H1 (cell line): ENCODE measurements at regions not wholly inside any gene's neighbourhood (a gene's known extent, or its start where the extent isn't known, plus 50 kb on each side); places are given as distances from the start of the nearest gene placed in this dataset.

Experiments used
- CTCF ChIA-PET: fragments of 300-600 bp; sonication (Branson Sonifier 250); formaldehyde crosslinking; loops from one replicate; lab custom pipeline; 2021; ENCODE audit not compliant: partially characterized antibody; lab: Charles Lee
- POLR2A ChIA-PET: fragments of 300-600 bp; sonication (Branson Sonifier 250); formaldehyde crosslinking; loops from one replicate; lab custom pipeline; 2021; ENCODE audit warnings: inconsistent platforms; ENCODE audit not compliant: partially characterized antibody; lab: Charles Lee
- DNase-seq, 2 experiments: peaks; one replicate each; pipeline versions ENCODE4 v3.0.0 to v3.0.0-alpha.2; 2010 to 2022; ENCODE audit warnings: low spot score in 2 of 2, low read depth in 1 of 2, mixed read lengths in 1 of 2
- FAIRE-seq: peaks from 2 replicates; lab custom pipeline; 2011; peaks lifted over from hg19 to GRCh38; lab: Jason Lieb, UNC
- H2AFZ ChIP-seq: 2 replicates; pipeline ENCODE4 v1.8.1; 2012; ENCODE audit warnings: low read length, inconsistent platforms
- H2AK5ac ChIP-seq: 2 replicates; pipeline ENCODE4 v1.6.1; 2013; ENCODE audit warnings: low read depth, low read length
- H2BK120ac ChIP-seq: replicated peaks from 2 replicates; pipeline ENCODE3; 2013; ENCODE audit warnings: low read depth, low read length, inconsistent platforms
- H2BK12ac ChIP-seq: 2 replicates; pipeline ENCODE4 v1.6.1; 2013; ENCODE audit warnings: low read depth, low read length
- H2BK15ac ChIP-seq: 2 replicates; pipeline ENCODE4 v1.6.1; 2013; ENCODE audit warnings: low read length
- H2BK20ac ChIP-seq: 2 replicates; pipeline ENCODE4 v1.6.1; 2013; ENCODE audit warnings: low read length
- H2BK5ac ChIP-seq: 2 replicates; pipeline ENCODE4 v1.6.1; 2013; ENCODE audit warnings: low read depth, low read length
- H3K14ac ChIP-seq: 2 replicates; pipeline ENCODE4 v1.6.1; 2013; ENCODE audit warnings: inconsistent platforms; ENCODE audit not compliant: insufficient read length
- H3K18ac ChIP-seq: 2 replicates; pipeline ENCODE4 v1.6.1; 2013; ENCODE audit warnings: low read length; ENCODE audit errors: extremely low read depth
- H3K23ac ChIP-seq: 2 replicates; pipeline ENCODE4 v1.6.1; 2013; ENCODE audit warnings: inconsistent platforms; ENCODE audit not compliant: insufficient read length
- H3K23me2 ChIP-seq: 2 replicates; pipeline ENCODE4 v1.6.1; 2013; ENCODE audit warnings: low read depth, low read length
- H3K27ac ChIP-seq: 2 replicates; pipeline ENCODE4 v1.6.1; 2011; ENCODE audit warnings: low read depth, low read length, inconsistent platforms
- H3K27me3 ChIP-seq, 4 experiments: replicated peaks in 1 of 4; 1 replicate in 1 of 4; 2 replicates in 3 of 4; pipeline versions ENCODE4 v1.6.1 to v1.8.1; 2011 to 2013; ENCODE audit warnings: low read length in 3 of 4, mild to moderate bottlenecking in 3 of 4, inconsistent platforms in 2 of 4, mixed read lengths in 2 of 4, moderate library complexity in 1 of 4; ENCODE audit not compliant: control insufficient read depth in 3 of 4, insufficient read depth in 3 of 4; ENCODE audit errors: extremely low read depth in 1 of 4
- H3K36me3 ChIP-seq, 4 experiments: 2 replicates each; pipeline versions ENCODE4 v1.6.1 to v1.8.1; 2011 to 2013; ENCODE audit warnings: mild to moderate bottlenecking in 4 of 4, low read length in 3 of 4, moderate library complexity in 2 of 4, control low read depth in 1 of 4, inconsistent platforms in 1 of 4; ENCODE audit not compliant: insufficient read depth in 4 of 4, control insufficient read depth in 2 of 4
- H3K4ac ChIP-seq: replicated peaks from 2 replicates; pipeline ENCODE3; 2013; ENCODE audit warnings: low read length, low read depth, mixed read lengths, inconsistent platforms; ENCODE audit not compliant: insufficient read length
- H3K4me1 ChIP-seq, 4 experiments: replicated peaks in 1 of 4; 1 replicate in 1 of 4; 2 replicates in 3 of 4; pipeline versions ENCODE4 v1.6.1 to v1.8.1; 2011 to 2013; ENCODE audit warnings: low read length in 3 of 4, inconsistent platforms in 2 of 4, mixed read lengths in 1 of 4; ENCODE audit not compliant: insufficient read depth in 4 of 4, control insufficient read depth in 3 of 4
- H3K4me2 ChIP-seq, 2 experiments: 2 replicates each; pipeline versions ENCODE4 v1.6.1 to v1.8.1; 2011 to 2013; ENCODE audit warnings: low read depth in 2 of 2, low read length in 2 of 2, control low read depth in 1 of 2, inconsistent platforms in 1 of 2, mild to moderate bottlenecking in 1 of 2; ENCODE audit not compliant: insufficient read depth in 1 of 2
- H3K4me3 ChIP-seq, 4 experiments: fragments of 200-600, 300-600 bp in 1 of 4; sonication (generic), shearing (Covaris generic), sonication (Bioruptor Twin) in 1 of 4; 2 replicates each; pipeline versions ENCODE4 v1.5.1 to v1.8.1; 2011 to 2016; ENCODE audit warnings: low read length in 4 of 4, low read depth in 3 of 4, control low read depth in 2 of 4, inconsistent platforms in 2 of 4, mild to moderate bottlenecking in 2 of 4, mixed read lengths in 1 of 4, moderate library complexity in 1 of 4; ENCODE audit not compliant: insufficient read depth in 2 of 4; ENCODE audit errors: extremely low read depth in 1 of 4
- H3K56ac ChIP-seq: replicated peaks from 2 replicates; pipeline ENCODE3; 2013; ENCODE audit warnings: low read depth, mild to moderate bottlenecking, mixed read lengths, low read length, inconsistent platforms; ENCODE audit not compliant: insufficient read length
- H3K79me1 ChIP-seq: 2 replicates; pipeline ENCODE4 v1.6.1; 2013; ENCODE audit warnings: low read depth, low read length, control low read depth
- H3K79me2 ChIP-seq, 2 experiments: 2 replicates each; pipeline versions ENCODE4 v1.6.1 to v1.8.1; 2012 to 2013; ENCODE audit warnings: low read length in 2 of 2, mild to moderate bottlenecking in 2 of 2, inconsistent platforms in 1 of 2; ENCODE audit not compliant: insufficient read depth in 2 of 2, control insufficient read depth in 1 of 2
- H3K9ac ChIP-seq, 4 experiments: replicated peaks in 1 of 4; 1 replicate in 1 of 4; 2 replicates in 3 of 4; pipeline versions ENCODE4 v1.6.1 to v1.8.1; 2011 to 2013; ENCODE audit warnings: low read depth in 3 of 4, low read length in 3 of 4, control low read depth in 2 of 4, mild to moderate bottlenecking in 2 of 4, moderate library complexity in 2 of 4, inconsistent platforms in 1 of 4; ENCODE audit errors: extremely low read depth in 1 of 4
- H3K9me3 ChIP-seq, 2 experiments: 2 replicates each; pipeline versions ENCODE4 v1.6.1 to v1.8.1; 2012 to 2013; ENCODE audit warnings: mild to moderate bottlenecking in 2 of 2, moderate library complexity in 2 of 2, control low read depth in 1 of 2, inconsistent platforms in 1 of 2, low read depth in 1 of 2, low read length in 1 of 2, mixed read lengths in 1 of 2; ENCODE audit not compliant: insufficient read depth in 2 of 2
- H4K20me1 ChIP-seq, 2 experiments: replicated peaks in 1 of 2; 2 replicates each; pipeline versions ENCODE3 to v1.8.1; 2011 to 2013; ENCODE audit warnings: inconsistent platforms in 2 of 2, low read length in 2 of 2, mild to moderate bottlenecking in 1 of 2; ENCODE audit not compliant: insufficient read depth in 2 of 2, control insufficient read depth in 1 of 2
- H4K5ac ChIP-seq: 2 replicates; pipeline ENCODE4 v1.6.1; 2013; ENCODE audit warnings: low read length, low read depth, mixed read lengths, inconsistent platforms; ENCODE audit not compliant: insufficient read length
- H4K8ac ChIP-seq: 2 replicates; pipeline ENCODE4 v1.8.0; 2013; ENCODE audit warnings: mild to moderate bottlenecking, moderate library complexity, low read length, inconsistent platforms; ENCODE audit not compliant: insufficient read depth; ENCODE audit errors: extremely low read depth
- H4K91ac ChIP-seq: replicated peaks from 2 replicates; pipeline ENCODE3; 2013; ENCODE audit warnings: low read length, mixed read lengths, inconsistent platforms; ENCODE audit not compliant: insufficient read length
- CHD2 ChIP-seq: IDR thresholded peaks from 2 replicates; pipeline ENCODE4 v1.6.1; 2012; ENCODE audit warnings: low read length, improper control_type of control experiment
- CREB1 ChIP-seq: IDR thresholded peaks from 2 replicates; pipeline ENCODE4 v1.6.1; 2012; ENCODE audit warnings: inconsistent platforms
- E2F6 ChIP-seq: IDR thresholded peaks from 2 replicates; pipeline ENCODE4 v1.6.1; 2012; ENCODE audit warnings: inconsistent platforms
- HDAC2 ChIP-seq, 2 experiments: fragments of 300-600 bp in 1 of 2; sonication (generic) in 1 of 2; IDR thresholded peaks; 2 replicates each; pipeline ENCODE4 v1.6.1; 2011 to 2012; ENCODE audit warnings: low read depth in 2 of 2, low read length in 2 of 2, mild to moderate bottlenecking in 2 of 2, moderate library complexity in 2 of 2, borderline replicate concordance in 1 of 2, inconsistent platforms in 1 of 2
- JUND ChIP-seq: IDR thresholded peaks from 2 replicates; pipeline ENCODE4 v1.6.1; 2011; ENCODE audit warnings: mild to moderate bottlenecking, improper control_type of control experiment, low read length
- NANOG ChIP-seq: IDR thresholded peaks from 2 replicates; pipeline ENCODE4 v1.6.1; 2011; ENCODE audit warnings: low read length, low read depth, mild to moderate bottlenecking, inconsistent platforms; ENCODE audit not compliant: insufficient read depth, poor library complexity, severe bottlenecking
- RXRA ChIP-seq: IDR thresholded peaks from 2 replicates; pipeline ENCODE4 v1.6.1; 2011; ENCODE audit warnings: low read depth, mild to moderate bottlenecking, low read length, moderate library complexity; ENCODE audit not compliant: insufficient read depth
- SP2 ChIP-seq: IDR thresholded peaks from 2 replicates; pipeline ENCODE4 v1.6.1; 2012; ENCODE audit warnings: mild to moderate bottlenecking, low read length, inconsistent platforms
- SP4 ChIP-seq: IDR thresholded peaks from 2 replicates; pipeline ENCODE4 v1.6.1; 2012; ENCODE audit warnings: low read length, inconsistent platforms
- TAF1 ChIP-seq: IDR thresholded peaks from 2 replicates; pipeline ENCODE4 v1.6.1; 2011; ENCODE audit warnings: mild to moderate bottlenecking, low read depth, low read length
- TBP ChIP-seq: IDR thresholded peaks from 2 replicates; pipeline ENCODE4 v1.6.1; 2011; ENCODE audit warnings: low read depth, low read length, improper control_type of control experiment
- WGBS, 2 experiments: shearing (Covaris generic) in 1 of 2; methylation state at CpG; one replicate each; pipeline versions ENCODE4 v1.1.6 to v1.1.7; 2013 to 2015; ENCODE audit warnings: low lambda C conversion rate in 2 of 2, mixed read lengths in 2 of 2, inconsistent platforms in 1 of 2, low coverage in 1 of 2, missing lambda C conversion rate in 1 of 2; ENCODE audit not compliant: insufficient replicate concordance in 2 of 2, insufficient coverage in 1 of 2, insufficient read length in 1 of 2; ENCODE audit errors: extremely low coverage in 1 of 2, missing lambda C conversion rate in 1 of 2; 5-methylcytosine and 5-hydroxymethylcytosine counted together
- TF ChIP-seq, protein P1 (sequence below), 3 experiments: IDR thresholded peaks; 1 replicate in 2 of 3; 2 replicates in 1 of 3; pipeline versions ENCODE4 v1.5.1 to v1.6.1; 2011; ENCODE audit warnings: low read length in 3 of 3, mild to moderate bottlenecking in 3 of 3, inconsistent platforms in 2 of 3, low read depth in 1 of 3, moderate library complexity in 1 of 3; ENCODE audit not compliant: insufficient read depth in 1 of 3; ENCODE audit errors: control extremely low read depth in 1 of 3

DNA sequence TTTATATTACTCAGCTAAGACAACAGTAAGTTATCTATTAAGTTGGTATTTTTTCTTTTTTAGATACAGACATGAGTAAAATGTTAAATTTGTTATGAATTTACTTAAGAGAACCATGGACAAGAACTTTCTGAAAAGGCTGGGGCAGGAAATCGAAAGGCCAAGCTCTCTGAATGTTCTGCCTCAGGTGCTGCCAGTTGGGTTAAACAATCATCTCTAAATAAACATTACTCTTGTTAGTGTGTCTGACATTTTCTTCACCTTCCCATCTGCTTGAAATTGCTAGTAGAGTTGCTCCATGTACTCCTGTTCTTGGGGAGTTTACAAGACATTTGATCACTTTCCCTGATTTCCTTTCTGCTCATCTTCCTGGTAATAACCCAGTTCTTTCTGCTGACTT, 87.5 kb downstream of the ANKRD7 start:
- ChIA-PET POLR2A (no interaction called here), CTCF (no interaction called here)
- Histone ChIP-seq H2BK20ac (no peak overlapping the region), H3K23ac (no peak overlapping the region), H3K4me2 (no peak overlapping the region), H2BK5ac (no peak overlapping the region), H2BK120ac (no peak overlapping the region), H3K4ac (no peak overlapping the region), H3K23me2 (no peaks in the 10 kb centered on the region), H3K27ac (no peak overlapping the region), H4K91ac (no peak overlapping the region), H3K4me1 (peaks cover 0 to 4% (median 1%) of the 10 kb centered on the region in 4 experiments; a peak in 2 of 7 replicates), H2BK15ac (no peak overlapping the region), H3K9ac (no peak overlapping the region), H3K56ac (no peak overlapping the region), H4K20me1 (no peaks in the 10 kb centered on the region), H3K27me3 (no peaks in the 10 kb centered on the region), H3K18ac (no peak overlapping the region), H3K79me2 (no peaks in the 10 kb centered on the region), H2AK5ac (no peak overlapping the region), H3K14ac (no peak overlapping the region), H3K79me1 (no peaks in the 10 kb centered on the region), H3K36me3 (no peaks in the 10 kb centered on the region), H2BK12ac (no peak overlapping the region), H4K5ac (peak overlapping the region; percentile 72), H2AFZ (peak overlapping the region; percentile 74; the same call in 1 of the 2 replicates), H4K8ac (no peak overlapping the region), H3K4me3 (no peak overlapping the region), H3K9me3 (peaks cover 6 to 7% of the 10 kb centered on the region in 2 experiments; a peak in 3 of 4 replicates)
- DNase-seq: no peak
- FAIRE-seq: no peak
- WGBS, 2 experiments: 93% methylated on average over 1 of the region's 1 CpG; no CpG with 5 or more reads in 1 of the 2 experiments
- TF ChIP-seq RXRA: no peak
- TF ChIP-seq CREB1: no peak
- no peak for TF ChIP-seq CHD2
- TF ChIP-seq SP4: no peak
- TF ChIP-seq HDAC2 (IDR thresholded peaks at IDR 0.05; ENCODE audit: borderline replicate concordance in 1 of 2, low read depth in 2 of 2, low read length in 2 of 2): no peak
- no peak for TF ChIP-seq TBP
- TF ChIP-seq SP2: no peak
- TF ChIP-seq, protein P1, sequence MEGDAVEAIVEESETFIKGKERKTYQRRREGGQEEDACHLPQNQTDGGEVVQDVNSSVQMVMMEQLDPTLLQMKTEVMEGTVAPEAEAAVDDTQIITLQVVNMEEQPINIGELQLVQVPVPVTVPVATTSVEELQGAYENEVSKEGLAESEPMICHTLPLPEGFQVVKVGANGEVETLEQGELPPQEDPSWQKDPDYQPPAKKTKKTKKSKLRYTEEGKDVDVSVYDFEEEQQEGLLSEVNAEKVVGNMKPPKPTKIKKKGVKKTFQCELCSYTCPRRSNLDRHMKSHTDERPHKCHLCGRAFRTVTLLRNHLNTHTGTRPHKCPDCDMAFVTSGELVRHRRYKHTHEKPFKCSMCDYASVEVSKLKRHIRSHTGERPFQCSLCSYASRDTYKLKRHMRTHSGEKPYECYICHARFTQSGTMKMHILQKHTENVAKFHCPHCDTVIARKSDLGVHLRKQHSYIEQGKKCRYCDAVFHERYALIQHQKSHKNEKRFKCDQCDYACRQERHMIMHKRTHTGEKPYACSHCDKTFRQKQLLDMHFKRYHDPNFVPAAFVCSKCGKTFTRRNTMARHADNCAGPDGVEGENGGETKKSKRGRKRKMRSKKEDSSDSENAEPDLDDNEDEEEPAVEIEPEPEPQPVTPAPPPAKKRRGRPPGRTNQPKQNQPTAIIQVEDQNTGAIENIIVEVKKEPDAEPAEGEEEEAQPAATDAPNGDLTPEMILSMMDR (IDR thresholded peaks at IDR 0.05; ENCODE audit: control extremely low read depth in 1 of 3, insufficient read depth in 1 of 3, low read depth in 1 of 3, low read length in 3 of 3): no peak
- no peak for TF ChIP-seq E2F6
- TF ChIP-seq JUND: no peak
- no peak for TF ChIP-seq TAF1
- no peak for TF ChIP-seq NANOG
